ENCODE measurements at regions not wholly inside any gene's neighbourhood (a gene's known extent, or its start where the extent isn't known, plus 50 kb on each side); places are given as distances from the start of the nearest gene placed in this dataset.

DNA sequence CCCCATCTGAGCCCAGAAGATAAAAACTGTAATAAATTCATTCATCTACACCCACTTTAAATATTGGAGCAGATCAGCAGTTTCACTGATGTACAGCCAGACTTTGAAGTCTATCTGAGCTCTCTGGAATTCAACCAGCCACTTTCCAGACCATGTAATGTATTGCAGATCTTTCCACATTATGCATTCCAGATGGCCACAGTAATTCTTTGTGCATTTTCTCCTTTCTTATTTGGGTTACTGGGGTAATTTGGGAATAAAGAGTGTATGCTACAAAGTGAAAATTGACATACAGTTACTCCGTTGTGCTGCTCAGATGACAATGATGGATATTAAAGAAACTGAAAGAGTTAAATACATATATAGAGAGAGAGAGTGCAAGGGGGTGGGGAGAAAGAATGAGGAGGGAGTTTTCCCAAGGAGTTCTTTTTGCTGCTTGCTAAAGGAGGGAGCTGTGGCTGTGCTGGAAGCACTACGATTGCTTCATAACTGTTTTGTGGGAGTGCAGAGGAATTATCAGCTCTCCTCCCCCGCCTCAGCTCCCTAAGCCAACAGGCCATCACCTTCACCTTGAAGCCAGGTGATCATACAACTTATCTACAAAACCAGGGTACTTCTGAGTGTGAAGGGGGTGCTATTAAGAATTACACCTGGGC, 152.8 kb downstream of the GAS1 start:
- DNase-seq: peak; percentile 66

- no peak for DNase-seq
Measured at GRCh38 chr9:86792136-86792535, 155.2 kb downstream of the GAS1 start.

GRCh38 chr9:86790805-86791204, 156.5 kb downstream of the GAS1 start:
- no peak for DNase-seq

- no peak for DNase-seq
Measured at GRCh38 chr9:86788456-86788855, 158.8 kb downstream of the GAS1 start.

- no peak for DNase-seq
Measured at GRCh38 chr9:86783884-86784283, 163.4 kb downstream of the GAS1 start.

DNA sequence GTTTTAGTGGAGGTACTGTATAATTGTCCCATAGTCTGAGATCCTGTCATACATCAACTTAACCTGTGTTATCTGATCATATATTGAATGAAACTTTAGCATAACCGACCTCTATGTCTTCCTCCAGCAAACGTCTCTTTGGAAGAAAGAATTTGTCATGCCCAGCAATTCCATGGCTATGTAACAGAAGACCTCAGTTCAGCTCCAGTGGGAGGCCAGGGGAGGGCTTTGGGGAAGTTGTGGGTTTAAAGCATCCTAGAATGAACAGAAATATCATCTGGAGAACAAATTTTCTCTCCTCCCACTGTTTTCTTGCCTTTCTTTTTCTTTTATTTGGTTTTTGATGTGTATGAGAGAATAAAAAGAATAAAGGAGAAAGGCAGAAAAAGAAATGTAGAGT, 164.5 kb downstream of the GAS1 start:
- DNase-seq: no peak

DNA sequence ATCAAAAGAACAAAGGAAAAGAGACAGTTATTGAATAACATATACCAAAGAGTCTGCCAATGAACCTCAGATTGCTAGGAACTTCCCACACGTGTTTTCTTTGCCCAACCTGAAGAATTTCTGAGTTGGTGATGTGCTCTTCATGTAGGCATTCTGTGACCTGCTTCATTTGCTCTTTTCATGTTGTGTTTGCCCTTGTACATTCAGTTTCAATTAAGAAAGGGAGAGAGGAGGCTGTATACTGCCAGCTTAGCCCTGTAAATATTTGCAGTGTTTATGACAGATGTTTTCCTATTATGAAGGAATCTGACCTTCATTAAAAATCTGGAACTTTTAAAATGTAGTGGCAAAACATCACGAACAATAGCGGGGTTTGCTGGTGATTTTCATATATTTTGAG, 168.5 kb downstream of the GAS1 start:
- DNase-seq: no peak

DNA sequence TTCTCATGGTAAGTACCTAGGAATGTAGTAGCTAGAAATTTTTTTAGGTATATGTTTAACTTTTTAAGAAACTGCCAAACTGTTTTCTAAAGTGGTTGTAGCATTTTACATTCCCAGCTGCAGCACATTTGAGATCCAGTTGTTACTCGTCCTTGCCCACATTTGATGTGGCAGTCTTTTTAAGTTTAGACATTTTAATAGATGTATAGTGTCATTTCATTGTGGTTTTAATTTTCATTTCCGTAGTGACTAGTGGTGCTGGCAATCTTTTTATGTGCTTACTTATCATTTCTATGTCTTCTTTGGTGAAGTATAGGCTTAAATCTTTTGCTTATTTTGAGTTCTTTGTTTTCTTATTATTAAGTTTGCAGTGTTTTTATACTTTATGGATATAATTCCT, 171.6 kb downstream of the GAS1 start:
- DNase-seq: no peak

- no peak for DNase-seq
Measured at GRCh38 chr9:86774116-86774515, 173.2 kb downstream of the GAS1 start.

- no peak for DNase-seq
Measured at GRCh38 chr9:86773422-86773945, 173.8 kb downstream of the GAS1 start.

DNA sequence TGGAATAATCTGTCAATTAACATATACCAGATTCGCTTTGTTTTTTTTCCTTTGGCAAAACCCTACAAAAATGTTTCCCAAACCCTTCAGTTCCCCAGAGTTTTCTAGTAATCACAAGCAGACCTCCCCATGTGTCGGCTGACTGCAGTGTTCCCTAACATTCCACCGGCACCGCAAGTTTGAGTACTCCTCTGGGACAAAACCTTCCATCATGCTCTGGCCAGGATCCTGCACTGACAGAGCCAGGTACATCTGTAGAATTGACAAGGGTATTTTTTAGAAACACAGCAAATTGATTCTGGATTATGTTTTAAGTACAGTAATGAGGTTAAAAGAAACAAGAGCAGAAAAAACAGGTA, 174.7 kb downstream of the GAS1 start:
- DNase-seq: peak; percentile 64

DNA sequence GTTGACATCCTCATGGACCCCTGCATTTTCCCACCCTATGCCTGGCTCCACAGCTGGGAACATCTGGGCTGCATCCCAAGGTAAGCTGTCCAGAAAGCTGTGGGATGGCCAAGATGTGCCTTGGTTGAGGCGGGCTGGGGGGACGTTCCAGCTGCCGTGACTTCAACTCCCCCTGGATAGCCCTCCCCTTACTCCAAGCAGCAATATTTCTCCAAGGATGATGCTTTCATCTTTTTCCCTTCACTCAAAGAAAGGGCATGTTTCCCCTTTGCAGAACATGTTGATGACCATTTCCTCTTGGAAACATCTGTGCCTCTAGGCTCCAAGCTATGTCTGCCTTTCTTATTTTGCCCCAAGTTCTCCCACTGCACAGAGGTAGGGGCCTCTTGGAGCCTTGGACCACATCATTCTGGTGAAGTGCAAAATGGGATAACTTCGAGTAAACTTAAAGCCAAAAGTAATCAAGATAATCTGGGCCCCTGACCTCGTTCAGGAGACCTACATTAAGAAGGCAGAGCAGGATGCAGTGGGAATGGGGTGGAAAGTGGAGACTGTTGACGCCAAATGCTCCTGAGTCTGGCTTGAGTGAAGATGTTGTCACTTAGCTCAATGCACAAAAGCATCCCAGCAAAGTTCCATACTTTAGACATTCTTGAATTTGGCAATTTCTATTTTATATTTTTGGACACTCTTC, 175.2 kb downstream of the GAS1 start:
- DNase-seq: peak; percentile 64

DNA sequence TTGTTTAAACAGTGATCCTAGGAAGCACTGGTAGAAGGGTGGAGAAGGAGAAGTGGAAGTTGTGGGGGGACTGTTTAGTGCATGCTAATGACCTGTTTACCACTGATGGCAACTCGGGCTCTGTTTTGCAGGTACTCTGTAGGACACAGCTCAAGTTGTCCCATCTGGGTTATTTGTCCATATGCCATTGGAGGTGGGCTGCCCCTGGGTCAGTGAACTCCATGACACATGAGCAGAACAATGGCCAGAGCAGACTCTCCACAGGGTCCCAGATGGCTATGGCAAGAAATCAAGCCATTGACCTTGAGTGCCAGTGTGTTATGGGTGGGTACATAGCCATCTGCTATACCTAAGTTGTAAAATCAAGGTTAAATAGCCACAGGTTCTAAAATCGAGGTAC, 175.9 kb downstream of the GAS1 start:
- DNase-seq: no peak

GRCh38 chr9:86768709-86769108, 178.6 kb downstream of the GAS1 start:
- no peak for DNase-seq

- no peak for DNase-seq
Measured at GRCh38 chr9:86768020-86768419, 179.3 kb downstream of the GAS1 start.

DNA sequence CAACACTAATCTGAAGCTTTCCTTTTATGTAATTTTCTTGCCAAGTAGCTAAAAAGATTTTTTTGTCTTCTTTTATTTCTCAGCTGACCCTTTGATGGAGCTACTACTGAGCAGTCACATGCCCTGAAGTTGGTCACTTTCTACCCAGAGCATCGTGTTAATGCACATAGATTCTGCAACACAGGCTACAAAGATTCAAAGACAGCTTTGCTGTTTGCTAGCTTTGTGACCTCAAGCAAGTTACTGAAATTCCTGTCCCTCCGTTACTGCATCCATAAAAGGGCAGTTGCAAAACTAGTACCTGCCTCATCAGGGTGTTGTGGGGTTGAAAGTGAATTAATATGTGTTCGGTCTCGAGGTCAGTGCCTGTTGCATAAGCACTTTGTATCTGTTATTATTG, 179.9 kb downstream of the GAS1 start:
- DNase-seq: no peak

- DNase-seq: no peak
Measured at GRCh38 chr9:86766912-86767311, 180.4 kb downstream of the GAS1 start.

- DNase-seq: no peak
Measured at GRCh38 chr9:86766511-86766910, 180.8 kb downstream of the GAS1 start.

GRCh38 chr9:86765746-86766430, 181.4 kb downstream of the GAS1 start:
- DNase-seq: no peak

GRCh38 chr9:86764671-86765343, 182.5 kb downstream of the GAS1 start:
- peak; percentile 54 for DNase-seq

- DNase-seq: no peak
Measured at GRCh38 chr9:86764221-86764624, 183.1 kb downstream of the GAS1 start.

- DNase-seq: no peak
Measured at GRCh38 chr9:86763791-86764190, 183.5 kb downstream of the GAS1 start.

DNA sequence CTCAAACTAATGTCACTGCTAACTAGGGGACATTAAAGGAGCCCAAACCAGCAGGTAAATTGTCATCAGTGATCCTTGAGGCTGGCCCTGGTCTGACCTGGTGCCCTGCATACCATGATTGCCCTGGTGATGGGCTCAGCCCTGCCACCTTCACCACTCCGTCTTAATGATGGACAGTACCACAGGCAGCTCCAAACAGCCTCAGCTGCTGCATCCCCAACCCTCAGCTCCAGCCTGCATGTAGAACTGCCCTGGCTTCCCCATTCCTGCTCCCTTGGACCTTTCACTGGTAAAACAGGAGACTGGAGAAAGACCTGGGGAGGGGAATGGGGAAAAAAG, 190.0 kb downstream of the GAS1 start:
- no peak for DNase-seq
